HG03025 (cell line): ENCODE measurements at regions not wholly inside any gene's neighbourhood (a gene's known extent, or its start where the extent isn't known, plus 50 kb on each side); places are given as distances from the start of the nearest gene placed in this dataset.

ENCODE experiments used
- ATAC-seq: cut with Tn5 transposase; IDR thresholded peaks from one replicate; pipeline ENCODE4 v1.9.1; 2021; ENCODE audit warnings: mild to moderate bottlenecking, moderate library complexity; ENCODE audit not compliant: unreplicated experiment, low FRiP score

- ATAC-seq, result no peak
Measured at GRCh38 chr15:85847031-85847430, 52.3 kb upstream of the KLHL25 start.

- no peak for ATAC-seq
Measured at GRCh38 chr15:85849946-85850345, 55.2 kb upstream of the KLHL25 start.

- ATAC-seq, result no peak
Measured at GRCh38 chr15:85852969-85853368, 58.2 kb upstream of the KLHL25 start.

GRCh38 chr15:85854345-85855097 is 59.8 kb upstream of the KLHL25 start:
- ATAC-seq, result peak; percentile 51

- ATAC-seq, result peak; percentile 84
Measured at GRCh38 chr15:85858586-85859375, 64.1 kb upstream of the KLHL25 start.

- ATAC-seq, result no peak
Measured at GRCh38 chr15:85859671-85860070, 64.9 kb upstream of the KLHL25 start.

GRCh38 chr15:85860394-85861161 is 65.9 kb upstream of the KLHL25 start:
- ATAC-seq, result no peak

GRCh38 chr15:85865070-85865684 is 70.5 kb upstream of the KLHL25 start:
- ATAC-seq, result no peak

GRCh38 chr15:85867250-85867649 is 72.5 kb upstream of the KLHL25 start:
- no peak for ATAC-seq

- no peak for ATAC-seq
Measured at GRCh38 chr15:85869124-85869523, 74.4 kb upstream of the KLHL25 start.

- ATAC-seq, result no peak
Measured at GRCh38 chr15:85870216-85871014, 75.7 kb upstream of the KLHL25 start.

- no peak for ATAC-seq
Measured at GRCh38 chr15:85871545-85871944, 76.8 kb upstream of the KLHL25 start.

GRCh38 chr15:85872125-85872524 is 77.4 kb upstream of the KLHL25 start:
- ATAC-seq, result no peak

- ATAC-seq, result no peak
Measured at GRCh38 chr15:85874236-85874635, 79.5 kb upstream of the KLHL25 start.

- ATAC-seq, result no peak
Measured at GRCh38 chr15:85875756-85876155, 81.0 kb upstream of the KLHL25 start.

- ATAC-seq, result no peak
Measured at GRCh38 chr15:85878828-85879225, 84.1 kb upstream of the KLHL25 start.

GRCh38 chr15:85879334-85880163 is 84.8 kb upstream of the KLHL25 start:
- ATAC-seq, result no peak

GRCh38 chr15:85880501-85881190 is 85.9 kb upstream of the KLHL25 start:
- ATAC-seq, result no peak
